Loucy (cell line): ENCODE measurements at regions not wholly inside any gene's neighbourhood (a gene's known extent, or its start where the extent isn't known, plus 50 kb on each side); places are given as distances from the start of the nearest gene placed in this dataset.
"Not testable (repeated sequence)": the region's sequence is repeated elsewhere in the genome, so short reads cannot be mapped to it uniquely, and the experiment has no call there.

Source experiments
- EZH2phosphoT487 ChIP-seq: fragments of 200-600 bp; IDR thresholded peaks from 2 replicates; pipeline ENCODE4 v1.6.1; 2018; ENCODE audit warnings: antibody characterized with exemption, mild to moderate bottlenecking, moderate library complexity, borderline replicate concordance
- TF ChIP-seq, protein P1 (sequence below): fragments of 200-600 bp; sonication (generic); conservative IDR thresholded peaks from 2 replicates; pipeline ENCODE4 v1.5.1; 2014; ENCODE audit warnings: mild to moderate bottlenecking, antibody characterized with exemption, low read length

DNA sequence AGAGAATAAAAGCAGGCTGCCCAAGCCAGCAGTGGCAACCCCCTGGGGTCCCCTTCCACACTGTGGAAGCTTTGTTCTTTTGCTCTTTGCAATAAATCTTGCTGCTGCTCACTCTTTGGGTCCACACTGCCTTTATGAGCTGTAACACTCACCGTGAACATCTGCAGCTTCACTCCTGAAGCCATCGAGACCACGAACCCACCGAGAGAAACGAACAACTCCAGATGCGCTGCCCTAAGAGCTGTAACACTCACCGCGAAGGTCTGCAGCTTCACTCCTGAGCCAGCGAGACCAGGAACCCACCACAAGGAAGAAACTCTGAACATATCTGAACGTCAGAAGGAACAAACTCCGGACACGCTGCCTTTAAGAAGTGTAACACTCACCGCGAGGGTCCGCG, 1252.9 kb downstream of the STIM2 start:
- TF ChIP-seq, protein P1, sequence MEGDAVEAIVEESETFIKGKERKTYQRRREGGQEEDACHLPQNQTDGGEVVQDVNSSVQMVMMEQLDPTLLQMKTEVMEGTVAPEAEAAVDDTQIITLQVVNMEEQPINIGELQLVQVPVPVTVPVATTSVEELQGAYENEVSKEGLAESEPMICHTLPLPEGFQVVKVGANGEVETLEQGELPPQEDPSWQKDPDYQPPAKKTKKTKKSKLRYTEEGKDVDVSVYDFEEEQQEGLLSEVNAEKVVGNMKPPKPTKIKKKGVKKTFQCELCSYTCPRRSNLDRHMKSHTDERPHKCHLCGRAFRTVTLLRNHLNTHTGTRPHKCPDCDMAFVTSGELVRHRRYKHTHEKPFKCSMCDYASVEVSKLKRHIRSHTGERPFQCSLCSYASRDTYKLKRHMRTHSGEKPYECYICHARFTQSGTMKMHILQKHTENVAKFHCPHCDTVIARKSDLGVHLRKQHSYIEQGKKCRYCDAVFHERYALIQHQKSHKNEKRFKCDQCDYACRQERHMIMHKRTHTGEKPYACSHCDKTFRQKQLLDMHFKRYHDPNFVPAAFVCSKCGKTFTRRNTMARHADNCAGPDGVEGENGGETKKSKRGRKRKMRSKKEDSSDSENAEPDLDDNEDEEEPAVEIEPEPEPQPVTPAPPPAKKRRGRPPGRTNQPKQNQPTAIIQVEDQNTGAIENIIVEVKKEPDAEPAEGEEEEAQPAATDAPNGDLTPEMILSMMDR: not testable (repeated sequence)
- not testable (repeated sequence) for TF ChIP-seq EZH2phosphoT487
